H9 (cell line): ENCODE measurements at regions not wholly inside any gene's neighbourhood (a gene's known extent, or its start where the extent isn't known, plus 50 kb on each side); places are given as distances from the start of the nearest gene placed in this dataset.

Experiments
- DNase-seq: peaks from one replicate; pipeline ENCODE4 v3.0.0-alpha.2; 2017
- H2AFZ ChIP-seq: one replicate; pipeline ENCODE4 v1.6.1; 2013; ENCODE audit warnings: mild to moderate bottlenecking, low read length, control low read depth, moderate library complexity
- H2AK5ac ChIP-seq: 2 replicates; pipeline ENCODE4 v1.6.1; 2013; ENCODE audit warnings: low read length, control low read depth, mixed read lengths; ENCODE audit not compliant: insufficient read length
- H2BK120ac ChIP-seq: one replicate; pipeline ENCODE4 v1.6.1; 2013; ENCODE audit warnings: low read depth, mild to moderate bottlenecking, low read length, control low read depth, inconsistent platforms; ENCODE audit not compliant: poor library complexity, severe bottlenecking
- H2BK12ac ChIP-seq: 2 replicates; pipeline ENCODE4 v1.6.1; 2013; ENCODE audit warnings: low read length, control low read depth, mixed read lengths, low read depth; ENCODE audit not compliant: insufficient read length
- H2BK15ac ChIP-seq: 2 replicates; pipeline ENCODE4 v1.6.1; 2013; ENCODE audit warnings: low read depth, low read length, control low read depth
- H2BK20ac ChIP-seq: one replicate; pipeline ENCODE4 v1.6.1; 2013; ENCODE audit warnings: low read depth, mild to moderate bottlenecking, low read length, control low read depth, inconsistent platforms; ENCODE audit not compliant: poor library complexity, severe bottlenecking
- H2BK5ac ChIP-seq: 2 replicates; pipeline ENCODE4 v1.6.1; 2013; ENCODE audit warnings: low read length, control low read depth, mixed read lengths; ENCODE audit not compliant: insufficient read length
- H3K14ac ChIP-seq: 2 replicates; pipeline ENCODE4 v1.6.1; 2013; ENCODE audit warnings: low read length, control low read depth; ENCODE audit not compliant: insufficient read depth
- H3K18ac ChIP-seq: 2 replicates; pipeline ENCODE4 v1.6.1; 2013; ENCODE audit warnings: low read depth, mild to moderate bottlenecking, mixed read lengths, low read length, control low read depth; ENCODE audit not compliant: insufficient read length
- H3K23ac ChIP-seq: 2 replicates; pipeline ENCODE4 v1.6.1; 2013; ENCODE audit warnings: low read length, control low read depth, mixed read lengths, low read depth; ENCODE audit not compliant: insufficient read length
- H3K23me2 ChIP-seq: 2 replicates; pipeline ENCODE4 v1.6.1; 2013; ENCODE audit warnings: low read depth, mild to moderate bottlenecking, mixed read lengths, low read length, control low read depth; ENCODE audit not compliant: insufficient read length, poor library complexity, severe bottlenecking
- H3K27ac ChIP-seq: 2 replicates; pipeline ENCODE4 v1.5.1; 2013; ENCODE audit warnings: low read length, control low read depth, mixed read lengths, low read depth; ENCODE audit not compliant: insufficient read length
- H3K27me3 ChIP-seq: 2 replicates; pipeline ENCODE4 v1.6.1; 2013; ENCODE audit warnings: low read length, control low read depth, inconsistent platforms; ENCODE audit not compliant: insufficient read depth
- H3K4ac ChIP-seq: 2 replicates; pipeline ENCODE4 v1.6.1; 2013; ENCODE audit warnings: low read depth, mild to moderate bottlenecking, control low read depth, inconsistent platforms, low read length, moderate library complexity
- H3K4me1 ChIP-seq: 2 replicates; pipeline ENCODE4 v1.6.1; 2013; ENCODE audit warnings: low read length, control low read depth, inconsistent platforms; ENCODE audit not compliant: insufficient read depth
- H3K4me2 ChIP-seq: 2 replicates; pipeline ENCODE4 v1.6.1; 2013; ENCODE audit warnings: low read length, control low read depth, mixed read lengths; ENCODE audit not compliant: insufficient read length, insufficient read depth
- H3K56ac ChIP-seq: 2 replicates; pipeline ENCODE4 v1.6.1; 2013; ENCODE audit warnings: low read depth, mild to moderate bottlenecking, mixed read lengths, low read length, control low read depth; ENCODE audit not compliant: insufficient read length
- H3K79me1 ChIP-seq: 2 replicates; pipeline ENCODE4 v1.6.1; 2013; ENCODE audit warnings: low read depth, mild to moderate bottlenecking, moderate library complexity, low read length, control low read depth, inconsistent platforms; ENCODE audit not compliant: insufficient read depth, poor library complexity, severe bottlenecking
- H3K79me2 ChIP-seq: 2 replicates; pipeline ENCODE4 v1.6.1; 2013; ENCODE audit warnings: low read length, control low read depth, inconsistent platforms; ENCODE audit not compliant: insufficient read depth
- H3K9ac ChIP-seq: 2 replicates; pipeline ENCODE4 v1.6.1; 2013; ENCODE audit warnings: low read length, control low read depth, mixed read lengths; ENCODE audit not compliant: insufficient read length; ENCODE audit errors: extremely low read depth
- H3K9me3 ChIP-seq: one replicate; pipeline ENCODE4 v1.6.1; 2013; ENCODE audit warnings: low read depth, low read length, inconsistent platforms; ENCODE audit not compliant: control insufficient read depth
- H3T11ph ChIP-seq: one replicate; pipeline ENCODE4 v1.6.1; 2013; ENCODE audit warnings: mild to moderate bottlenecking, low read length, control low read depth, inconsistent platforms
- H4K20me1 ChIP-seq: one replicate; pipeline ENCODE4 v1.6.1; 2013; ENCODE audit not compliant: control insufficient read depth, insufficient read length, insufficient read depth
- H4K5ac ChIP-seq: 2 replicates; pipeline ENCODE4 v1.6.1; 2013; ENCODE audit warnings: low read depth, mild to moderate bottlenecking, mixed read lengths, low read length, control low read depth; ENCODE audit not compliant: insufficient read length
- H4K8ac ChIP-seq: replicated peaks from 2 replicates; pipeline ENCODE4 v1.6.1; 2013; ENCODE audit warnings: low read length, control low read depth, mixed read lengths, low read depth; ENCODE audit not compliant: insufficient read length
- H4K91ac ChIP-seq: 2 replicates; pipeline ENCODE4 v1.6.1; 2013; ENCODE audit warnings: low read depth, mild to moderate bottlenecking, moderate library complexity, mixed read lengths, low read length, control low read depth; ENCODE audit not compliant: insufficient read length
- H3K27ac Mint-ChIP-seq, 3 experiments: 2 replicates in 2 of 3; 3 replicates in 1 of 3; pipeline ENCODE4 v1.8.0; 2020 to 2021; ENCODE audit warnings: mixed read lengths in 3 of 3, mild to moderate bottlenecking in 1 of 3, moderate library complexity in 1 of 3
- H3K27me3 Mint-ChIP-seq: 2 replicates; pipeline ENCODE4 v1.8.0; 2021; ENCODE audit warnings: low read depth, mild to moderate bottlenecking, moderate library complexity, mixed read lengths
- H3K36me3 Mint-ChIP-seq, 3 experiments: 2 replicates in 2 of 3; 3 replicates in 1 of 3; pipeline ENCODE4 v1.8.0; 2020 to 2021; ENCODE audit warnings: low read depth in 3 of 3, mixed read lengths in 3 of 3; ENCODE audit not compliant: insufficient read depth in 1 of 3
- H3K4me1 Mint-ChIP-seq, 2 experiments: 2 replicates each; pipeline ENCODE4 v1.8.0; 2020; ENCODE audit warnings: mixed read lengths in 2 of 2
- H3K4me3 Mint-ChIP-seq, 2 experiments: 2 replicates in 1 of 2; 3 replicates in 1 of 2; pipeline ENCODE4 v1.8.0; 2020 to 2021; ENCODE audit warnings: mild to moderate bottlenecking in 2 of 2, mixed read lengths in 2 of 2, moderate library complexity in 1 of 2
- H3K9me3 Mint-ChIP-seq, 2 experiments: 2 replicates in 1 of 2; 3 replicates in 1 of 2; pipeline ENCODE4 v1.8.0; 2020; ENCODE audit warnings: mild to moderate bottlenecking in 2 of 2, mixed read lengths in 2 of 2, moderate library complexity in 1 of 2
- WGBS: extraction: QIAGEN DNeasy Blood & Tissue Kit; methylation state at CpG from one replicate; pipeline ENCODE4 v1.1.7; 2013; ENCODE audit warnings: missing lambda C conversion rate, low lambda C conversion rate, mixed read lengths; ENCODE audit not compliant: insufficient read length; ENCODE audit errors: extremely low coverage; 5-methylcytosine and 5-hydroxymethylcytosine counted together
- TF ChIP-seq, protein P1 (sequence below): fragments of 200-600 bp; sonication (generic); conservative IDR thresholded peaks from 3 replicates; pipeline ENCODE4 v1.8.0; 2021; ENCODE audit warnings: antibody characterized with exemption, mild to moderate bottlenecking

DNA sequence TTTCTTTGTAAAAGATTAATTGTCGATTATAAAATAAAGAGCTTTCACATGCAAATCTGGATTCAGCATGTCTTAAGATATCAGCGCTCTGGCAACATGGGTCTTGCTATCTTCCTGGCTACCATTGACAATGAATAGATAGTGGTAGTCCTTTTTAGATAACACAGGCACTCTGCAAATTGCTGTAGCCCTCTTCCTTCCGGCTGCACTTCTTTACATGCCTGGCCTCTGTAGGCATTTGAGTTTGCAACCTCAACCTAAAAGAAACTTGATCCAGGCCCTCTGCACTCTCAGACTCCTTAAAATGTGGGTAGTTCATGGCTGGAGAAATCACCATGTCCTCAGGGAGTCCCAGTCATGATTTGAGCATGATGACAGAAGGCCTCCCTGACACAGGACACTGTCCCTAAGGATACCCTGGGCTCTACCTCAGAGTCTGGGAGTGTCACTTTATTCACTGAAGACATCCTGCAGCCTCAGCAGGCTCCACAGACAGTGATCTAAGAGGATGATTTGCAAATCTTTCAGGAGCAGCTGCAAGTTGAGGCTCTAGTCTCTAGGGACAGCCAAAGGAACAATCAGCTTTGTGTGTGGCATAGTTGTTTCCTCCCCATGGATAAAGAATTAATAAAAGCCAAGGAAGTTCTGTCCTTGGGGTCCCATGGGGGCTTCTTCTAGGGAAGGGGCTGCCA lies 529.4 kb downstream of the RBFOX1 start:
- Mint-ChIP-seq H3K9me3 (peaks cover 0 to 4% of the 10 kb centered on the region in 2 experiments; a peak in 1 of 5 replicates), H3K4me3 (no peak overlapping the region), H3K27me3 (no peaks in the 10 kb centered on the region; the same call in 1 of the 2 replicates), H3K36me3 (no peaks in the 10 kb centered on the region; a peak in 1 of 7 replicates), H3K4me1 (peaks cover 18 to 20% of the 10 kb centered on the region in 2 experiments), H3K27ac (peak overlapping the region in 1 of 3 experiments; percentile 23; a peak in 2 of 7 replicates)
- H3K23ac ChIP-seq: no peak overlapping the region
- no peaks in the 10 kb centered on the region for H3K79me1 ChIP-seq
- DNase-seq: no peak
- no CpG with 5 or more reads among the region's 3 CpGs for WGBS
- H4K8ac ChIP-seq: no peak overlapping the region
- peak overlapping the region; percentile 32 for H3K27ac ChIP-seq
- H2AFZ ChIP-seq: no peak overlapping the region
- no peaks in the 10 kb centered on the region for H3K9me3 ChIP-seq
- no peak overlapping the region for H4K91ac ChIP-seq
- H3K9ac ChIP-seq: no peak overlapping the region
- TF ChIP-seq, protein P1, sequence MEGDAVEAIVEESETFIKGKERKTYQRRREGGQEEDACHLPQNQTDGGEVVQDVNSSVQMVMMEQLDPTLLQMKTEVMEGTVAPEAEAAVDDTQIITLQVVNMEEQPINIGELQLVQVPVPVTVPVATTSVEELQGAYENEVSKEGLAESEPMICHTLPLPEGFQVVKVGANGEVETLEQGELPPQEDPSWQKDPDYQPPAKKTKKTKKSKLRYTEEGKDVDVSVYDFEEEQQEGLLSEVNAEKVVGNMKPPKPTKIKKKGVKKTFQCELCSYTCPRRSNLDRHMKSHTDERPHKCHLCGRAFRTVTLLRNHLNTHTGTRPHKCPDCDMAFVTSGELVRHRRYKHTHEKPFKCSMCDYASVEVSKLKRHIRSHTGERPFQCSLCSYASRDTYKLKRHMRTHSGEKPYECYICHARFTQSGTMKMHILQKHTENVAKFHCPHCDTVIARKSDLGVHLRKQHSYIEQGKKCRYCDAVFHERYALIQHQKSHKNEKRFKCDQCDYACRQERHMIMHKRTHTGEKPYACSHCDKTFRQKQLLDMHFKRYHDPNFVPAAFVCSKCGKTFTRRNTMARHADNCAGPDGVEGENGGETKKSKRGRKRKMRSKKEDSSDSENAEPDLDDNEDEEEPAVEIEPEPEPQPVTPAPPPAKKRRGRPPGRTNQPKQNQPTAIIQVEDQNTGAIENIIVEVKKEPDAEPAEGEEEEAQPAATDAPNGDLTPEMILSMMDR: no peak
- H2AK5ac ChIP-seq: no peak overlapping the region
- H3K23me2 ChIP-seq: no peaks in the 10 kb centered on the region
- no peak overlapping the region for H3K4me2 ChIP-seq
- no peak overlapping the region for H3K4ac ChIP-seq
- no peaks in the 10 kb centered on the region for H3K27me3 ChIP-seq
- no peak overlapping the region for H2BK5ac ChIP-seq
- no peak overlapping the region for H3T11ph ChIP-seq
- no peak overlapping the region for H2BK15ac ChIP-seq
- H3K4me1 ChIP-seq: peaks cover 4% of the 10 kb centered on the region; the same call in 1 of the 2 replicates
- H3K56ac ChIP-seq: no peak overlapping the region
- no peaks in the 10 kb centered on the region for H3K79me2 ChIP-seq
- H2BK20ac ChIP-seq: no peak overlapping the region
- H2BK120ac ChIP-seq: no peak overlapping the region
- no peaks in the 10 kb centered on the region for H4K20me1 ChIP-seq
- H3K18ac ChIP-seq: no peak overlapping the region
- H2BK12ac ChIP-seq: no peak overlapping the region
- H3K14ac ChIP-seq: no peak overlapping the region
- H4K5ac ChIP-seq: no peak overlapping the region
